Testis (tissue), 2 donors: ENCODE measurements at regions not wholly inside any gene's neighbourhood (a gene's known extent, or its start where the extent isn't known, plus 50 kb on each side); places are given as distances from the start of the nearest gene placed in this dataset.

Experiments used
- CTCF ChIP-seq, 3 experiments: fragments of 450-650 bp in 2 of 3; fragments of 200-600 bp in 1 of 3; sonication (generic) in 1 of 3; IDR thresholded peaks; one replicate each; pipeline ENCODE4 v1.5.1; 2016 to 2019; ENCODE audit warnings: antibody characterized with exemption in 3 of 3, mild to moderate bottlenecking in 2 of 3, moderate library complexity in 1 of 3
- POLR2A ChIP-seq: fragments of 450-650 bp; IDR thresholded peaks from one replicate; pipeline ENCODE4 v1.6.1; 2017; ENCODE audit warnings: antibody characterized with exemption, mild to moderate bottlenecking, moderate library complexity

GRCh38 chr18:10089881-10090280, 176.1 kb downstream of the VAPA start:
- no peak for TF ChIP-seq CTCF (IDR thresholded peaks at IDR 0.05)
- TF ChIP-seq POLR2A: no peak
